GM18870 (cell line): ENCODE measurements at regions not wholly inside any gene's neighbourhood (a gene's known extent, or its start where the extent isn't known, plus 50 kb on each side); places are given as distances from the start of the nearest gene placed in this dataset.

Source experiments
- ATAC-seq: cut with Tn5 transposase; IDR thresholded peaks from one replicate; pipeline ENCODE4 v1.9.1; 2021; ENCODE audit warnings: moderate library complexity; ENCODE audit not compliant: unreplicated experiment

- ATAC-seq = no peak
These were observed 821.6 kb downstream of the TBC1D22A start for GRCh38 chr22:47583959-47584562.

- no peak for ATAC-seq
These were observed 819.6 kb downstream of the TBC1D22A start for GRCh38 chr22:47582067-47582466.

- no peak for ATAC-seq
These were observed 817.7 kb downstream of the TBC1D22A start for GRCh38 chr22:47580121-47580520.

GRCh38 chr22:47576908-47577307, 814.5 kb downstream of the TBC1D22A start:
- no peak for ATAC-seq

GRCh38 chr22:47575291-47575690, 812.8 kb downstream of the TBC1D22A start:
- no peak for ATAC-seq

- no peak for ATAC-seq
These were observed 812.1 kb downstream of the TBC1D22A start for GRCh38 chr22:47574556-47574955.

- ATAC-seq = no peak
These were observed 810.7 kb downstream of the TBC1D22A start for GRCh38 chr22:47573141-47573540.

GRCh38 chr22:47572443-47572842, 810.0 kb downstream of the TBC1D22A start:
- no peak for ATAC-seq

- ATAC-seq = no peak
These were observed 809.2 kb downstream of the TBC1D22A start for GRCh38 chr22:47571616-47572015.

- no peak for ATAC-seq
These were observed 808.4 kb downstream of the TBC1D22A start for GRCh38 chr22:47570851-47571250.

- ATAC-seq = no peak
These were observed 807.8 kb downstream of the TBC1D22A start for GRCh38 chr22:47570300-47570685.

- ATAC-seq = no peak
These were observed 807.2 kb downstream of the TBC1D22A start for GRCh38 chr22:47569389-47570299.

GRCh38 chr22:47568700-47569099, 806.2 kb downstream of the TBC1D22A start:
- no peak for ATAC-seq

- no peak for ATAC-seq
These were observed 805.0 kb downstream of the TBC1D22A start for GRCh38 chr22:47567126-47568090.

- no peak for ATAC-seq
These were observed 804.0 kb downstream of the TBC1D22A start for GRCh38 chr22:47566491-47566890.

GRCh38 chr22:47565607-47566006, 803.2 kb downstream of the TBC1D22A start:
- no peak for ATAC-seq

- ATAC-seq = no peak
These were observed 802.4 kb downstream of the TBC1D22A start for GRCh38 chr22:47564651-47565434.

GRCh38 chr22:47564158-47564450, 801.7 kb downstream of the TBC1D22A start:
- no peak for ATAC-seq

- ATAC-seq = no peak
These were observed 801.1 kb downstream of the TBC1D22A start for GRCh38 chr22:47563406-47564157.

- no peak for ATAC-seq
These were observed 799.3 kb downstream of the TBC1D22A start for GRCh38 chr22:47561766-47562165.
